ENCODE measurements at regions not wholly inside any gene's neighbourhood (a gene's known extent, or its start where the extent isn't known, plus 50 kb on each side); places are given as distances from the start of the nearest gene placed in this dataset.
A peak's percentile ranks its signal among the peaks of the same experiment; 100 is the strongest.
"Not testable (repeated sequence)": the region's sequence is repeated elsewhere in the genome, so short reads cannot be mapped to it uniquely, and the experiment has no call there.

DNA sequence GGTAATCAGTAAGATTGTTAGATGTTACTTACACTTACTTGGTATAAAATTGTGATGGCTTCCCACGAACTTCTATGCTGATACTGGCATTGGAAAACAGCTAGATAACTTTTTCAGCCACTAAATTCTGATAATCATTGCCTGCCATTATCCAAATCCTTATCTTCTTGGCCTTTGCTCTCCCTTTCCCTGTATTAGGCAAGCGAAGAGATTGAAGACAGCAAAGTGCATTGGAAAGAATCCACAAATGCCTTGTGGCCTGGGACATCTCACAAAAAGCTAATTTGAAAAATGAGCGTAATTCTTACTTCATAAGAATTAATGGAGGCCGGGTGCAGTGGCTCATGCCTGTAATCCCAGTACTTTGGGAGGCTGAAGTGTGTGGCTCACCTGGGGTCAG is 79.5 kb upstream of the MARCKS start:
- no peak for DNase-seq (ENCODE audit: low read depth)

DNA sequence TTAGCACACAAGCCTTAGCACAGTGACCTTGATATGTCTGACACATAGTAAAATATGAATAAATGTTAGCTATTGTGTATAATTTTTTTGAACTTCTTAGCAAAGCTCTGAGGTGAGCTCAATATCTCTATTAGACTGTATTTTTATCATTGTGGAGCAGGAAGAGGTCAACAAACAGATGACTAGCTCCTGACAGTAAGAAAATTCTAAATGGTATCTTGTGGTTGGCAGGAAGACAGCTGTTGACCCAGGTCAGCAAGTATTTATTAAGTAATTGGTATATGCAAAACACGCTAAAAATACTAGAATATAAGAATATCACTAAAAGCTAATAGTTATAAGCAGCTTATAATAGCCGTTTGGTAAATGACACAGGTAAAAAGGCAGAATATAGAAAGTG is 77.5 kb upstream of the MARCKS start:
- DNase-seq (ENCODE audit: low read depth), result no peak

DNA sequence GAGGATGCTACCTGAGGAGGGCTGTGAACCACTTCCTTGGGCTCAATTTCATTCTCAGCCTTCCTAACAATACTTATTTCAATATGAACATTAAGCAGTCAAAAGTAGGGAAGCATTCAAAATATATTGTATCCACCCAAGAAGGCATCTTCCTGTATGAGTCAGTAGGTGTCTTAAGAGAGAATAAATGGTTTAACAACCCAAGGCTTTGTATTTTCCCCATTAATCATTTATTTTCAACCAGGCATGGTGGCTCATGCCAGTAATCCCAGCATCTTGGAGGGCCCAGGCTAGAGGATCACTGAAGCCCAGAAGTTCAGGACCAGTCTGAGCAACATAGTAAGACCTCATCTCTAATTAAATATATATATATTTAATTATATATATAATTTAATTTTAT is 74.5 kb upstream of the MARCKS start:
- peak; percentile 40 for DNase-seq (ENCODE audit: low read depth)

DNA sequence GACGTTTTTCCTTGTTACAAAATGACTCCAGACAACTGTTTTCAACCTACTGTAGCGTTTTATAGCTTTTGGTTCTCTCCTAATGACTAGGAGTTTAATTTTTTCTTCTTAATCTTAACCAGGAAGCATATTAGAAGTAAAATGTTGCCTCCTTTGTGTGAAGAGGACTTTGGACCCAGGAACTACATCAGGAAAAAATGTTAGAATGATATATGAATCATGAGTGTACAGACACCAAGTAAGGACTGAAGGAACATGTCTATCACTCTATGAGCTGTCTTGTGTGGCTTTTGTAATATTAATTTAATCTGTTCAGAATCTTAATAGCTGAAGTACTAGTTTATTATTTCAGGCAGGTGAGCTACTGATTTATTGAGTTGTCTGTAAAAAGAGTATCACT is 71.0 kb upstream of the MARCKS start:
- DNase-seq (ENCODE audit: low read depth), result no peak

DNA sequence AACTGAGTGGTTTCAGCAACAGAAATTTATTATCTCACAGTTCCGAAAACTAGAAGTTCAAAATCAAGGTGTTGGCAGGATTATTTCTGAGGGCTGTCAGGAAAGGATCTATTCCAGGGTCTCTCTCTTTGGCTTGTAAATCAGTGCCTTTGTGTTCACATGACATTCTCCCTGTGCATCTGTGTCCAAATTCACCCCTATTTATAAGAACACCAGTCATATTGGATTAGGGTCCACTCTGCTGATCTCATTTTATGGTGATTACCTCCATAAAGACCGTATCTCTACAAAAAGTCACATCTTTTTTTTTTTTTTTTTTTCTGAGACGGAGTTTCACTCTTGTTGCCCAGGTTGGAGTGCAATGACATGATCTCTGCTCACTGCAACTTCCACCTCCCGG is 68.6 kb upstream of the MARCKS start:
- no peak for DNase-seq (ENCODE audit: low read depth)

DNA sequence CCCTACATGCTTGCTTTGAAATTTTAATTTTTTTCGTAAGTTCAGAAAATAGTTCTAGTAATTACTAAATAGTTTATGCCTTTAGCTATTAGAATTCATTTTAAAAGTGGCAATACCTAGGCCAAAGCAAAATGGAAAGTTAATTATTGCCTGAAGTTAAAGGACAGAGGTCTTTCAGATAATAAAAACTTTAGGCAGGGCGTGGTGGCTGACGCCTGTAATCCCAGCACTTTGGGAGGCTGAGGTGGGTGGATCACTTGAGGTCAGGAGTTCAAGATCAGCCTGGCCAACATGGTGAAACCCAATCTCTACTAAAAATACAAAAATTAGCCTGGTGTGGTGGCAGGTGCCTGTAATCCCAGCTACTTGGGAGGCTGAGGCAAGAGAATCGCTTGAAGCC is 65.9 kb upstream of the MARCKS start:
- not testable (repeated sequence) for DNase-seq (ENCODE audit: low read depth)

DNA sequence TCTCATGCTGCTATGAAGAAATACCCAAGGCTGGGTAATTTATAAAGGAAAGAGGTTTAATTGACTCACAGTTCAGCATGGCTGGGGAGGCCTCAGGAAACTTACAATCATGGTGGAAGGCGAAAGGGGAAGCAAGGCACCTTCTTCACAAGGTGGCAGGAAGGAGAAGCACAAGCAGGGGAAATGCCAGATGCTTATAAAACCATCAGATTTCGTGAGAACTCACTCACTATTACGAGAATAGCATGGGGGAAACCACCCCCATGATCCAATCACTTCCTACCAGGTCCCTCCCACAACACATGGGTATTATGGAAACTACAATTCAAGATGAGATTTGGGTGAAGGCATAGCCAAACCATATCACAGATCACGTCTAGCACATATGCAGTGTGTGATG is 61.8 kb upstream of the MARCKS start:
- not testable (repeated sequence) for DNase-seq (ENCODE audit: low read depth)

DNA sequence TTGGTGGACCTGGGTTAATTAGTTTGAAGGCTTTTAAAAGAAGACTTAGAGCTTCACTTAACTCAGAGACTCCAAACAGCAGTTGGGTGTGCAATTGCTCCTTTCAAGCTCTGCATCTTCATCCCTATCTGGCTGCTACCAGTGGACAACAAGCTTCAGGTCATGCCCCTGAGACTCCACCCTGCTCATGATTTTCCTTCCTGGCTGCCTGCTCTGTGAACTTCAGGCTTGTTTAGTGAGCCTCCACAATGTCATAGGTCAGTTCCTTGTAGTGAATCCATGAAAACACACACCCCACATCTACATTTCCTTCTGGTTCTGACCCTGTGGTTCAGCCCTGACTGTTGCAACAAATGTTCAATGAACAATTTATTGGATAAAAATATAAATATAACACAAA is 61.1 kb upstream of the MARCKS start:
- no peak for DNase-seq (ENCODE audit: low read depth)

DNA sequence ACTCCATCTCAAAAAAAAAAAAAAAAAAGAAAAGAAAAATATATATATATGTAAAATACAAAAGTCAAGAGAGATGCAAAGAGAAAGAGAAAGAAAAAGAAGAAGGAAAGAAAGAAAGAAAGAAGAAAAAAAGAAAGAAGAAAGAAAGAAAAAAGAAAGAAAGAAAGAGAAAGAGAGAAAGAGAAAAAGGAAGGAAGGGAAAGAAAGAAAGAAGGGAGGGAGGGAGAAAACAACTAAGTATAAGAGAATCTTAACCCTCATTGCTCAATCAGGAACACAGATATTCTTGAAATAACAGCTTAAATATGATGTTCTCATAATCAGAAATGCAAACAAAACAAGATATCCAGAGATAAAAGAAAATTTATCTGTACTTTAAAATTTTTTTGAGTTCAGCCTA is 54.4 kb upstream of the MARCKS start:
- DNase-seq (ENCODE audit: low read depth), result no peak

DNA sequence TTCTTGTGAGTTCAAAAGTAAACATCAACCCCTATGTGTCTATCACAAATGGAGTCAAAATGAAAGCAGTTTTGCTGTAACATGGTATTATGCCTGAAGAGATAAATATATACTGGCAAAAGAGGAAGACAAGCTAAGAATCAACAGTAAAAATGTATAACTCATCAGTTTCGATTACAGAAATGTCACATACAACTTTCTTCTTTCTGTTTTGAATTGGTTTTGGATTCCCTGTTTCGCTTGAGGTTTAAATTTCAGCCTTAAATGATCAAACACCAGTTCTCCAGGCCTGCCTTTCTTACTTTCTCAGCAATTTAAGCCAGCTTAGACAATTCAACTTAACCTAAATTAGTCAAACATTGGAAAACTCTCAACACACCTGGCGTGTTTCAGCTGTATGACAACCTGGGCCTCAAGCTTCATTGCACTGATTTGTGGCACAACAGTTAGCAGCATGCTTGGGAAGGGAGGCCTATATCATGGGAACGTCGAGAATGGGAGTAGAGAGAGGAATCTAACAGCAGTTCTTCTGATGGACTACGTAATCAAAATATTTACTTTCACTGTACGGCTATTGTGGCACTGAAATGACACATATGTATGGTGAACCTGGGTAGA is 51.9 kb upstream of the MARCKS start:
- DNase-seq (ENCODE audit: low read depth), result no peak

DNA sequence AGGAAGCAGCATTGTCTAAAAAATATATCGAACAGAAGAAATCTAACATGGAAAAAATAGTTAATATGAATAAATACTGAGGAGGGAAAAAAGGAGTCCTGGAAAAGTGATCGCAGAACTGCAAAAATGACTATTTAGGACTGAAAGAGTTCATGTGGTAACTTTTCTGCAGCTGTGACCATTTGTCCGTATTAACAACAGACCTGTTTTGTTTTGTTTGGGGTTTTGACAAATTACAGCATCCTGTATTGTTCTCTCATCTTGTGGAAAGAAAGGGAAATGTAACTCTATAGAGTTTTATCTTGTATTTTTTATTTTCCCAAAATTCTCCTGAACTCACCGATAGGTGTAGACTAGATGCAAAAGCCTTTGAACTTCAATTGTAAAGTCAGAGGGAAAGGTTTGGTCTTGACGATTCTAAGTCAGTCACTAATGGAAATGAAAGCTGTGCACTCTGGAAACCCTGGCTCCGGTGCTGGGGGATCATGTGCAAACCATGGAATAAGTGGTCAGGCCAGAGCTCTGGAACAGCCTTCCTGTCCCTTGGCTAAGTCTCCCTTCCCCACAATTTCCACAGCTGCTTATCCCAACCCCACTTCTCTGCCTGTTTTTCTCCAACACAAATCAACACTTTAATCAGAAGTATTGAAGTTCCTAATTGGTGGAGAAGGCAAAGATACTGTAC is 51.2 kb upstream of the MARCKS start:
- no peak for DNase-seq (ENCODE audit: low read depth)

Small RNA genes lying in the stretch of these regions (small RNA-seq; reads per million reads assigned to genes)
- gene RNU6-1163P, result 0.07 reads per million
